HG03108 (cell line): ENCODE measurements at regions not wholly inside any gene's neighbourhood (a gene's known extent, or its start where the extent isn't known, plus 50 kb on each side); places are given as distances from the start of the nearest gene placed in this dataset.
A peak's percentile ranks its signal among the peaks of the same experiment; 100 is the strongest.

Experiments used
- ATAC-seq: cut with Tn5 transposase; IDR thresholded peaks from one replicate; pipeline ENCODE4 v1.9.1; 2021; ENCODE audit warnings: moderate library complexity; ENCODE audit not compliant: unreplicated experiment

- no peak for ATAC-seq
Observed at GRCh38 chr6:118761645-118762044, 110.3 kb upstream of the CEP85L start.

- no peak for ATAC-seq
Observed at GRCh38 chr6:118758946-118759345, 107.6 kb upstream of the CEP85L start.

GRCh38 chr6:118755941-118756646, 104.7 kb upstream of the CEP85L start:
- no peak for ATAC-seq

- ATAC-seq: no peak
Observed at GRCh38 chr6:118752803-118753202, 101.4 kb upstream of the CEP85L start.

GRCh38 chr6:118751072-118751471, 99.7 kb upstream of the CEP85L start:
- no peak for ATAC-seq

GRCh38 chr6:118750143-118750542, 98.8 kb upstream of the CEP85L start:
- no peak for ATAC-seq

GRCh38 chr6:118748311-118749062, 97.1 kb upstream of the CEP85L start:
- ATAC-seq: no peak

GRCh38 chr6:118746825-118747174, 95.4 kb upstream of the CEP85L start:
- ATAC-seq: no peak

GRCh38 chr6:118746145-118746824, 94.9 kb upstream of the CEP85L start:
- ATAC-seq: no peak

GRCh38 chr6:118745156-118745555, 93.8 kb upstream of the CEP85L start:
- ATAC-seq: no peak

GRCh38 chr6:118744261-118744941, 93.0 kb upstream of the CEP85L start:
- no peak for ATAC-seq

GRCh38 chr6:118743746-118744145, 92.4 kb upstream of the CEP85L start:
- no peak for ATAC-seq

GRCh38 chr6:118740372-118740771, 89.0 kb upstream of the CEP85L start:
- no peak for ATAC-seq

- ATAC-seq: no peak
Observed at GRCh38 chr6:118739696-118740353, 88.4 kb upstream of the CEP85L start.

GRCh38 chr6:118736440-118736839, 85.0 kb upstream of the CEP85L start:
- no peak for ATAC-seq

- no peak for ATAC-seq
Observed at GRCh38 chr6:118735320-118735719, 83.9 kb upstream of the CEP85L start.

- ATAC-seq: no peak
Observed at GRCh38 chr6:118725944-118726343, 74.6 kb upstream of the CEP85L start.

- peak; percentile 83 for ATAC-seq
Observed at GRCh38 chr6:118724211-118724610, 72.8 kb upstream of the CEP85L start.

- ATAC-seq: no peak
Observed at GRCh38 chr6:118722829-118723813, 71.7 kb upstream of the CEP85L start.

GRCh38 chr6:118720125-118720473, 68.7 kb upstream of the CEP85L start:
- ATAC-seq: no peak
